ENCODE measurements at regions not wholly inside any gene's neighbourhood (a gene's known extent, or its start where the extent isn't known, plus 50 kb on each side); places are given as distances from the start of the nearest gene placed in this dataset.

GRCh38 chr13:74820809-74821208, 661.2 kb downstream of the TBC1D4 start:
- no peak for DNase-seq
- Mint-ChIP-seq H3K4me3 (no peak overlapping the region), H3K27me3 (no peaks in the 10 kb centered on the region), H3K9me3 (no peaks in the 10 kb centered on the region), H3K4me1 (no peaks in the 10 kb centered on the region), H3K36me3 (ENCODE audit: low read depth) (no peaks in the 10 kb centered on the region), H3K27ac (no peak overlapping the region)
- intact Hi-C loops (cut with micrococcal nuclease) = no loop called here

- H3K4me3 Mint-ChIP-seq = no peak overlapping the region
- H3K27me3 Mint-ChIP-seq = no peaks in the 10 kb centered on the region
- intact Hi-C loops (cut with micrococcal nuclease) = no loop called here
These were observed 662.4 kb downstream of the TBC1D4 start for GRCh38 chr13:74819549-74819948.

DNA sequence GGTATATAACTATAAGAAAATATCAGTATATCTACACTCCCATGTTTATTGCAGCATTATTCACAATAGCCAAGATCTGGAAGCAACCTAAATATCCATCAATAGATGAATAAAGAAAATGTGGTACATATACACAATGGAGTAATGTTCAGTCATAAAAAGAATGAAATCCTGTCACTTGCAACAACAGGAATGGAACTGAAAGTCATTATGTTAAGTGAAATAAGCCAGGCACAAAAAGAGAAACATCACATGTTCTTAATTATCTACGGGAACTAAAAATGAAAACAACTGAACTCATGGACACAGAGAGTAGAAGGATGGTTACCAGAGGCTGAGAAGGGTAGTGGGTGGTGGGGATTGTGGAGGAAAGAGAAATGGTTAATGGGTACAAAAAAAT, 665.2 kb downstream of the TBC1D4 start:
- Mint-ChIP-seq H3K4me3 (no peak overlapping the region), H3K9me3 (no peaks in the 10 kb centered on the region), H3K36me3 (ENCODE audit: low read depth) (no peaks in the 10 kb centered on the region), H3K27ac (no peak overlapping the region), H3K4me1 (no peaks in the 10 kb centered on the region), H3K27me3 (no peaks in the 10 kb centered on the region)
- no peak for DNase-seq
- intact Hi-C loops (cut with micrococcal nuclease) = no loop called here

More at GRCh38 chr13:74819549-74819948, 662.4 kb downstream of the TBC1D4 start:
- Mint-ChIP-seq H3K4me1 (no peaks in the 10 kb centered on the region), H3K36me3 (ENCODE audit: low read depth) (no peaks in the 10 kb centered on the region), H3K9me3 (no peaks in the 10 kb centered on the region), H3K27ac (no peak overlapping the region)
- no peak for DNase-seq

- DNase-seq = no peak
- Mint-ChIP-seq H3K4me1 (no peaks in the 10 kb centered on the region), H3K9me3 (no peaks in the 10 kb centered on the region), H3K27me3 (peaks cover 2% of the 10 kb centered on the region), H3K36me3 (ENCODE audit: low read depth) (no peaks in the 10 kb centered on the region), H3K4me3 (no peak overlapping the region), H3K27ac (no peak overlapping the region)
- intact Hi-C loops (cut with micrococcal nuclease) = no loop called here
These were observed 662.0 kb upstream of the KLF12 start for GRCh38 chr13:74796157-74796556.

GRCh38 chr13:74795526-74795925, 661.3 kb upstream of the KLF12 start:
- Mint-ChIP-seq H3K9me3 (no peaks in the 10 kb centered on the region), H3K27ac (no peak overlapping the region), H3K27me3 (peaks cover 2% of the 10 kb centered on the region), H3K4me1 (no peaks in the 10 kb centered on the region), H3K36me3 (ENCODE audit: low read depth) (no peaks in the 10 kb centered on the region), H3K4me3 (no peak overlapping the region)
- peak; percentile 1 for DNase-seq
- intact Hi-C loops (cut with micrococcal nuclease) = no loop called here

DNA sequence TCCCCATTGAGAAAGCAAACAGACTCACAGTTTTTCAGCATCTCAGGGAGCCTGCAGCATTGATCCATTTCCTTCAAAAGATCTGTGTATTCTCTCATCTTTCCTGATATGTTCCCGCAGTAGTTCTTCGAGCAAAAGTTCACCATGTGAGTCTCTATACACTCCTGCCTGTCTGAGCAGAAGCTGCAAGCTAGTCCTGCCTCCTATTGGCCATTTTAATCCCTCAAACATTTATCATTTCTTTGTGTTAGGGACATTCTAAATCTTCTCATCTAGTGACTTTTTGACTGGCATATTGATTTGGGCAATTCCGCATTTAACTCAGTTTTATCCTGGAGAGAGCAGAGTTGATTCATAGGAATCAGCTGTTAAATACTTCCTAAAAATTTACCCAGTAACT, 660.4 kb upstream of the KLF12 start:
- H3K36me3 Mint-ChIP-seq (ENCODE audit: low read depth) = no peaks in the 10 kb centered on the region
- peak; percentile 25 for DNase-seq
- H3K4me1 Mint-ChIP-seq = no peaks in the 10 kb centered on the region
- intact Hi-C loops (cut with micrococcal nuclease) = no loop called here
- H3K9me3 Mint-ChIP-seq = no peaks in the 10 kb centered on the region
- H3K27ac Mint-ChIP-seq = no peak overlapping the region
- H3K4me3 Mint-ChIP-seq = no peak overlapping the region
- peaks cover 4% of the 10 kb centered on the region for H3K27me3 Mint-ChIP-seq

GRCh38 chr13:74794147-74794546, 659.9 kb upstream of the KLF12 start:
- no peak overlapping the region for H3K27ac Mint-ChIP-seq
- DNase-seq = no peak
- no peaks in the 10 kb centered on the region for H3K4me1 Mint-ChIP-seq
- H3K9me3 Mint-ChIP-seq = no peaks in the 10 kb centered on the region
- no peaks in the 10 kb centered on the region for H3K36me3 Mint-ChIP-seq (ENCODE audit: low read depth)
- intact Hi-C loops (cut with micrococcal nuclease) = no loop called here
- H3K4me3 Mint-ChIP-seq = no peak overlapping the region
- peaks cover 4% of the 10 kb centered on the region for H3K27me3 Mint-ChIP-seq

GRCh38 chr13:74784959-74785358, 650.8 kb upstream of the KLF12 start:
- Mint-ChIP-seq H3K4me3 (no peak overlapping the region), H3K36me3 (ENCODE audit: low read depth) (no peaks in the 10 kb centered on the region), H3K27ac (no peak overlapping the region), H3K9me3 (no peaks in the 10 kb centered on the region), H3K4me1 (no peaks in the 10 kb centered on the region), H3K27me3 (peaks cover 2% of the 10 kb centered on the region)
- no peak for DNase-seq
- intact Hi-C loops (cut with micrococcal nuclease) = no loop called here

- H3K27me3 Mint-ChIP-seq = no peaks in the 10 kb centered on the region
- H3K27ac Mint-ChIP-seq = no peak overlapping the region
- H3K4me3 Mint-ChIP-seq = no peak overlapping the region
- DNase-seq = no peak
- no peaks in the 10 kb centered on the region for H3K4me1 Mint-ChIP-seq
- H3K9me3 Mint-ChIP-seq = no peaks in the 10 kb centered on the region
- intact Hi-C loops (cut with micrococcal nuclease) = no loop called here
- H3K36me3 Mint-ChIP-seq (ENCODE audit: low read depth) = no peaks in the 10 kb centered on the region
These were observed 644.7 kb upstream of the KLF12 start for GRCh38 chr13:74778946-74779345.

GRCh38 chr13:74778087-74778486, 643.9 kb upstream of the KLF12 start:
- DNase-seq = no peak
- no peaks in the 10 kb centered on the region for H3K36me3 Mint-ChIP-seq (ENCODE audit: low read depth)
- H3K27me3 Mint-ChIP-seq = no peaks in the 10 kb centered on the region
- no peak overlapping the region for H3K27ac Mint-ChIP-seq
- H3K4me3 Mint-ChIP-seq = no peak overlapping the region
- intact Hi-C loops (cut with micrococcal nuclease) = no loop called here
- no peaks in the 10 kb centered on the region for H3K9me3 Mint-ChIP-seq
- H3K4me1 Mint-ChIP-seq = no peaks in the 10 kb centered on the region

DNA sequence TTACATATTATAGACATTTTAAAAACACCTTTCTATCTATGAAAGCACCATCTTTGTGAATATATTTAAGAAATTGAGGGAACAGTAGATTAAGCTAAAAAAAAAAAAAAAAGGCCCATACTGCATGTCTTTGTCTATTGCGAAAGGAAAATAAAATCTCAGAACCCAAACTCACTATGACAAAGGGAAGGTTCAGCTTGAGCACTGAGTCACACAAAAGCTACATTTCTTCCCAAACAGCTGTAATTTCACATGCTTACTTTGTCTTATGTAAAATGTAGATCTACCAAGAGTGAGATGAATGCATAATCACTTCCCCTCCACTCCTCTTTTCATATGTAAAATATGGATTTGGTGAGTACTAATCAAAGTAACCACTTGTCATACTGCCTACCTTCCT, 640.1 kb upstream of the KLF12 start:
- H3K27ac Mint-ChIP-seq = no peak overlapping the region
- intact Hi-C loops (cut with micrococcal nuclease) = no loop called here
- no peaks in the 10 kb centered on the region for H3K36me3 Mint-ChIP-seq (ENCODE audit: low read depth)
- H3K4me3 Mint-ChIP-seq = no peak overlapping the region
- no peaks in the 10 kb centered on the region for H3K27me3 Mint-ChIP-seq
- no peak for DNase-seq
- H3K9me3 Mint-ChIP-seq = no peaks in the 10 kb centered on the region
- no peaks in the 10 kb centered on the region for H3K4me1 Mint-ChIP-seq

- no peak for DNase-seq
- intact Hi-C loops (cut with micrococcal nuclease) = no loop called here
- no peaks in the 10 kb centered on the region for H3K4me1 Mint-ChIP-seq
- H3K4me3 Mint-ChIP-seq = no peak overlapping the region
- H3K27ac Mint-ChIP-seq = no peak overlapping the region
- no peaks in the 10 kb centered on the region for H3K27me3 Mint-ChIP-seq
- no peaks in the 10 kb centered on the region for H3K9me3 Mint-ChIP-seq
- no peaks in the 10 kb centered on the region for H3K36me3 Mint-ChIP-seq (ENCODE audit: low read depth)
These were observed 639.0 kb upstream of the KLF12 start for GRCh38 chr13:74773248-74773647.

- DNase-seq = no peak
- H3K9me3 Mint-ChIP-seq = no peaks in the 10 kb centered on the region
- intact Hi-C loops (cut with micrococcal nuclease) = no loop called here
- H3K27me3 Mint-ChIP-seq = no peaks in the 10 kb centered on the region
- no peak overlapping the region for H3K27ac Mint-ChIP-seq
- H3K4me3 Mint-ChIP-seq = no peak overlapping the region
- no peaks in the 10 kb centered on the region for H3K36me3 Mint-ChIP-seq (ENCODE audit: low read depth)
- no peaks in the 10 kb centered on the region for H3K4me1 Mint-ChIP-seq
These were observed 637.8 kb upstream of the KLF12 start for GRCh38 chr13:74771964-74772363.

- no peak overlapping the region for H3K4me3 Mint-ChIP-seq
- H3K27ac Mint-ChIP-seq = no peak overlapping the region
- intact Hi-C loops (cut with micrococcal nuclease) = no loop called here
- no peaks in the 10 kb centered on the region for H3K4me1 Mint-ChIP-seq
- no peaks in the 10 kb centered on the region for H3K9me3 Mint-ChIP-seq
- no peaks in the 10 kb centered on the region for H3K36me3 Mint-ChIP-seq (ENCODE audit: low read depth)
- DNase-seq = no peak
- no peaks in the 10 kb centered on the region for H3K27me3 Mint-ChIP-seq
These were observed 636.2 kb upstream of the KLF12 start for GRCh38 chr13:74770361-74770760.

DNA sequence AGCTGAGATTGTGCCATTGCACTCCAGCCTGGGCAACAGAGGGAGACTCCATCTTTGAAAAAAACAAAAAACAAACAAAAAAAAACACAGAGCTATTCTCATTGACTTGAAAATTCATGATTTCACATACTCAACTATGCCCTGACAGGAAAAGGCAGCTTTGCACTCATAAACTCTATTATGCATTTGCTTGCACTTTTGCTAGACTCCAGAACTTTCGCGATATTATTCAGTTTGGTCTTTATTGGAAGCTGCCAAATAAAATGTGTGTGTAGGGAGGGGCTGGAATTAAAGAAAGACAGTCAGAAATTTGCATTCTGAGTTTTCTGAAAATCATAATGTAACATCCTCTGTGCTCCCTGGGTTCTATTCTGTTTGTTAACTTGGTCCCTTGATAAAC, 635.1 kb upstream of the KLF12 start:
- Mint-ChIP-seq H3K27me3 (no peaks in the 10 kb centered on the region), H3K36me3 (ENCODE audit: low read depth) (no peaks in the 10 kb centered on the region), H3K27ac (no peak overlapping the region), H3K4me1 (no peaks in the 10 kb centered on the region), H3K4me3 (no peak overlapping the region), H3K9me3 (no peaks in the 10 kb centered on the region)
- intact Hi-C loops (cut with micrococcal nuclease) = no loop called here
- no peak for DNase-seq

Measured in activated CD4-positive, alpha-beta T cell treated with anti-CD3 and anti-CD28 coated beads, Interleukin-2, amount 10 ng/mL, durations not matched to agents 24 days and 14 days (primary cell).